ENCODE measurements at regions not wholly inside any gene's neighbourhood (a gene's known extent, or its start where the extent isn't known, plus 50 kb on each side); places are given as distances from the start of the nearest gene placed in this dataset.

- TF ChIP-seq CTCF (IDR thresholded peaks at IDR 0.05; ENCODE audit: low read length) (no peak), EZH2 (optimal IDR thresholded peaks at IDR 0.05; ENCODE audit: low read depth, low read length) (no peak), EZH2phosphoT487 (IDR thresholded peaks at IDR 0.05; ENCODE audit: low read length) (no peak)
These were observed 429.6 kb upstream of the VSTM2A start for GRCh38 chr7:54112567-54112966.

Measured in MM.1S (cell line).